Hepatocyte (in vitro differentiated cells): ENCODE measurements at regions not wholly inside any gene's neighbourhood (a gene's known extent, or its start where the extent isn't known, plus 50 kb on each side); places are given as distances from the start of the nearest gene placed in this dataset.

Experiments used
- EZH2 ChIP-seq: fragments of 200-600 bp; sonication (generic); IDR thresholded peaks from 2 replicates; pipeline ENCODE4 v1.6.1; 2016; ENCODE audit warnings: antibody characterized with exemption, mild to moderate bottlenecking, borderline replicate concordance
- EZH2phosphoT487 ChIP-seq: fragments of 200-600 bp; sonication (generic); IDR thresholded peaks from one replicate; pipeline ENCODE4 v1.6.1; 2018; ENCODE audit warnings: antibody characterized with exemption, mild to moderate bottlenecking, low read depth, moderate library complexity; ENCODE audit not compliant: unreplicated experiment, severe bottlenecking
- TF ChIP-seq, protein P1 (sequence below): fragments of 200-600 bp; sonication (generic); IDR thresholded peaks from 2 replicates; pipeline ENCODE4 v1.5.1; 2016; ENCODE audit warnings: antibody characterized with exemption, mild to moderate bottlenecking; ENCODE audit not compliant: poor library complexity

DNA sequence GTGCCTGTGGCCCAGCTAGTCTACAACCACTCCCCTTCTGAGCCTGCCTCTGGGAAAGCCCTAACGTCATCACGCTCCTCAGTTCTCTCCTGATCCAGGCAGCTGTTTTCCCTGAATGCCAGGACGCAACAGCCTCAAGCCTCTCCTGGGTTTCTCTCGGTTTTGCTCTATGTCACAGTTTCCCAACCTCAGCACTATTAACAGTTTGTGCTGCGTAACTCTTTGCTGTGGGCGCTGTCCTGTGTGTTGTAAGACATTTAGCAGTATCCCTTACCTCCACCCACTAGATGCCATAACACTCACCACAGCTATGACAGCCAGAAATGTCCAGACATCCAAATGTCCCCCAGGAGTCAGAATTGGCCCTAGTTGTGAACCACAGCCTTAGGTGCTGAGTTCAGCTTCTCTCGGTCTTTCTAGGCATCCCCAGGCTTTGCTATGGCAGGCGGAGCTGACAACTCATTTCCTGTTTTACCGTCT is 226.3 kb upstream of the NPVF start:
- TF ChIP-seq, protein P1, sequence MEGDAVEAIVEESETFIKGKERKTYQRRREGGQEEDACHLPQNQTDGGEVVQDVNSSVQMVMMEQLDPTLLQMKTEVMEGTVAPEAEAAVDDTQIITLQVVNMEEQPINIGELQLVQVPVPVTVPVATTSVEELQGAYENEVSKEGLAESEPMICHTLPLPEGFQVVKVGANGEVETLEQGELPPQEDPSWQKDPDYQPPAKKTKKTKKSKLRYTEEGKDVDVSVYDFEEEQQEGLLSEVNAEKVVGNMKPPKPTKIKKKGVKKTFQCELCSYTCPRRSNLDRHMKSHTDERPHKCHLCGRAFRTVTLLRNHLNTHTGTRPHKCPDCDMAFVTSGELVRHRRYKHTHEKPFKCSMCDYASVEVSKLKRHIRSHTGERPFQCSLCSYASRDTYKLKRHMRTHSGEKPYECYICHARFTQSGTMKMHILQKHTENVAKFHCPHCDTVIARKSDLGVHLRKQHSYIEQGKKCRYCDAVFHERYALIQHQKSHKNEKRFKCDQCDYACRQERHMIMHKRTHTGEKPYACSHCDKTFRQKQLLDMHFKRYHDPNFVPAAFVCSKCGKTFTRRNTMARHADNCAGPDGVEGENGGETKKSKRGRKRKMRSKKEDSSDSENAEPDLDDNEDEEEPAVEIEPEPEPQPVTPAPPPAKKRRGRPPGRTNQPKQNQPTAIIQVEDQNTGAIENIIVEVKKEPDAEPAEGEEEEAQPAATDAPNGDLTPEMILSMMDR = no peak
- TF ChIP-seq EZH2phosphoT487 (no peak), EZH2 (no peak)
